DOHH2 (cell line): ENCODE measurements at regions not wholly inside any gene's neighbourhood (a gene's known extent, or its start where the extent isn't known, plus 50 kb on each side); places are given as distances from the start of the nearest gene placed in this dataset.

Experiments used
- H3F3A ChIP-seq: fragments of 200-600 bp; sonication (generic), shearing (Covaris generic); 2 replicates; pipeline ENCODE4 v1.6.0; 2016; ENCODE audit warnings: antibody characterized with exemption, mild to moderate bottlenecking; ENCODE audit not compliant: control insufficient read depth, insufficient read depth
- H3K27ac ChIP-seq: fragments of 200-600 bp; sonication (generic); 2 replicates; pipeline ENCODE4 v1.5.1; 2014; ENCODE audit warnings: low read depth, mild to moderate bottlenecking, low read length, moderate library complexity
- H3K27me3 ChIP-seq: fragments of 200-600 bp; sonication (generic); 2 replicates; pipeline ENCODE4 v1.6.1; 2014; ENCODE audit warnings: mild to moderate bottlenecking, low read length, mixed read lengths; ENCODE audit not compliant: control insufficient read depth
- H3K36me3 ChIP-seq: fragments of 200-600 bp; sonication (generic); 2 replicates; pipeline ENCODE4 v1.6.1; 2014; ENCODE audit warnings: mild to moderate bottlenecking, low read length, moderate library complexity, mixed read lengths; ENCODE audit not compliant: control insufficient read depth
- H3K4me1 ChIP-seq: fragments of 200-600 bp; sonication (generic); 2 replicates; pipeline ENCODE4 v1.6.1; 2014; ENCODE audit warnings: mild to moderate bottlenecking, low read length, mixed read lengths; ENCODE audit not compliant: control insufficient read depth
- H3K4me2 ChIP-seq: fragments of 200-600 bp; sonication (generic); 2 replicates; pipeline ENCODE4 v1.6.0; 2014; ENCODE audit warnings: mild to moderate bottlenecking, low read length, moderate library complexity
- H3K4me3 ChIP-seq: fragments of 200-600 bp; sonication (generic); 2 replicates; pipeline ENCODE4 v1.5.1; 2014; ENCODE audit warnings: mild to moderate bottlenecking, low read length, mixed read lengths
- H3K79me2 ChIP-seq: fragments of 200-600 bp; sonication (generic); 2 replicates; pipeline ENCODE4 v1.6.1; 2014; ENCODE audit warnings: mild to moderate bottlenecking, low read length, mixed read lengths; ENCODE audit not compliant: control insufficient read depth
- H3K9me2 ChIP-seq: fragments of 200-600 bp; sonication (generic); replicated peaks from 2 replicates; pipeline ENCODE4 v1.6.1; 2014; ENCODE audit warnings: mild to moderate bottlenecking, low read length, mixed read lengths; ENCODE audit not compliant: control insufficient read depth
- H3K9me3 ChIP-seq: fragments of 200-600 bp; sonication (generic); 2 replicates; pipeline ENCODE4 v1.6.1; 2014; ENCODE audit warnings: antibody characterized with exemption, low read length, mixed read lengths; ENCODE audit not compliant: control insufficient read depth, insufficient read depth
- H4K20me1 ChIP-seq: fragments of 200-600 bp; sonication (generic); 2 replicates; pipeline ENCODE4 v1.6.0; 2014; ENCODE audit warnings: low read depth, mild to moderate bottlenecking, antibody characterized with exemption, low read length, moderate library complexity; ENCODE audit not compliant: control insufficient read depth, insufficient read depth
- EZH2phosphoT487 ChIP-seq: fragments of 200-600 bp; sonication (generic); IDR thresholded peaks from 2 replicates; pipeline ENCODE4 v1.6.1; 2017; ENCODE audit warnings: borderline replicate concordance, mild to moderate bottlenecking, antibody characterized with exemption, low read length, moderate library complexity, mixed read lengths
- TF ChIP-seq, protein P1 (sequence below): fragments of 200-600 bp; sonication (generic); IDR thresholded peaks from one replicate; pipeline ENCODE4 v1.5.1; 2014; ENCODE audit warnings: antibody characterized with exemption, mild to moderate bottlenecking, low read depth, low read length; ENCODE audit not compliant: poor library complexity, severe bottlenecking

- Histone ChIP-seq H3K4me1 (peaks cover under 1% of the 10 kb centered on the region), H3K9me2 (no peaks in the 10 kb centered on the region), H4K20me1 (no peaks in the 10 kb centered on the region), H3K27ac (no peak overlapping the region), H3K36me3 (no peaks in the 10 kb centered on the region), H3K9me3 (no peaks in the 10 kb centered on the region), H3K4me2 (no peak overlapping the region), H3F3A (no peaks in the 10 kb centered on the region), H3K79me2 (no peaks in the 10 kb centered on the region), H3K4me3 (no peak overlapping the region), H3K27me3 (no peaks in the 10 kb centered on the region)
- TF ChIP-seq, protein P1, sequence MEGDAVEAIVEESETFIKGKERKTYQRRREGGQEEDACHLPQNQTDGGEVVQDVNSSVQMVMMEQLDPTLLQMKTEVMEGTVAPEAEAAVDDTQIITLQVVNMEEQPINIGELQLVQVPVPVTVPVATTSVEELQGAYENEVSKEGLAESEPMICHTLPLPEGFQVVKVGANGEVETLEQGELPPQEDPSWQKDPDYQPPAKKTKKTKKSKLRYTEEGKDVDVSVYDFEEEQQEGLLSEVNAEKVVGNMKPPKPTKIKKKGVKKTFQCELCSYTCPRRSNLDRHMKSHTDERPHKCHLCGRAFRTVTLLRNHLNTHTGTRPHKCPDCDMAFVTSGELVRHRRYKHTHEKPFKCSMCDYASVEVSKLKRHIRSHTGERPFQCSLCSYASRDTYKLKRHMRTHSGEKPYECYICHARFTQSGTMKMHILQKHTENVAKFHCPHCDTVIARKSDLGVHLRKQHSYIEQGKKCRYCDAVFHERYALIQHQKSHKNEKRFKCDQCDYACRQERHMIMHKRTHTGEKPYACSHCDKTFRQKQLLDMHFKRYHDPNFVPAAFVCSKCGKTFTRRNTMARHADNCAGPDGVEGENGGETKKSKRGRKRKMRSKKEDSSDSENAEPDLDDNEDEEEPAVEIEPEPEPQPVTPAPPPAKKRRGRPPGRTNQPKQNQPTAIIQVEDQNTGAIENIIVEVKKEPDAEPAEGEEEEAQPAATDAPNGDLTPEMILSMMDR: no peak
- no peak for TF ChIP-seq EZH2phosphoT487
These were observed 104.8 kb upstream of the KIT start for GRCh38 chr4:54553001-54553400.

GRCh38 chr4:54554339-54554990 is 103.3 kb upstream of the KIT start:
- Histone ChIP-seq H3F3A (no peaks in the 10 kb centered on the region), H3K4me2 (no peak overlapping the region), H3K27me3 (no peaks in the 10 kb centered on the region), H3K79me2 (no peaks in the 10 kb centered on the region), H3K4me3 (no peak overlapping the region), H3K4me1 (no peaks in the 10 kb centered on the region), H3K36me3 (no peaks in the 10 kb centered on the region), H3K27ac (no peak overlapping the region), H3K9me3 (no peaks in the 10 kb centered on the region), H3K9me2 (no peaks in the 10 kb centered on the region), H4K20me1 (no peaks in the 10 kb centered on the region)
- TF ChIP-seq, protein P1: no peak
- TF ChIP-seq EZH2phosphoT487: no peak

DNA sequence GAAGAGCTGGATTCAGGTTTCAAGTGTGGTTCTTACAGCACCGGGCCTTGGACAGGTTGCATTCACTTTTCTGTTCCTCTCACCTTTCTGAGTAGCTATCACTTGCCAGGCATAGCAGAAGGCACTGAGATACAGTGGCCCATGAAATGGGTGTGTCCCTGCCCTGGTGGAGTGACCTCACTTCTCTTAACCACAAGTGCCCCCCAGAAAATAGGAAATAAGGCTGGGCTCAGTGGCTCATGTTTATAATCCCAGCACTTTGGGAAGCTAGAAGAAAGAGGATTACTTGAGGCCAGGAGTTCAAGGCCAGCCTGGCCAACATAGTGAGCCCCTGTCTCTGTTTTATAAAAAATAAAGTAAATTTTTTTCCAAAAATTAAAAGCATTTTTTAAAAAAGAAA is 101.7 kb upstream of the KIT start:
- TF ChIP-seq EZH2phosphoT487: no peak
- TF ChIP-seq, protein P1: no peak
- Histone ChIP-seq H4K20me1 (no peaks in the 10 kb centered on the region), H3K9me3 (no peaks in the 10 kb centered on the region), H3K4me1 (no peaks in the 10 kb centered on the region), H3K27me3 (no peaks in the 10 kb centered on the region), H3K4me3 (no peak overlapping the region), H3K9me2 (no peaks in the 10 kb centered on the region), H3F3A (no peaks in the 10 kb centered on the region), H3K27ac (no peak overlapping the region), H3K36me3 (no peaks in the 10 kb centered on the region), H3K4me2 (no peak overlapping the region), H3K79me2 (no peaks in the 10 kb centered on the region)
